ENCODE measurements at regions not wholly inside any gene's neighbourhood (a gene's known extent, or its start where the extent isn't known, plus 50 kb on each side); places are given as distances from the start of the nearest gene placed in this dataset.

DNA sequence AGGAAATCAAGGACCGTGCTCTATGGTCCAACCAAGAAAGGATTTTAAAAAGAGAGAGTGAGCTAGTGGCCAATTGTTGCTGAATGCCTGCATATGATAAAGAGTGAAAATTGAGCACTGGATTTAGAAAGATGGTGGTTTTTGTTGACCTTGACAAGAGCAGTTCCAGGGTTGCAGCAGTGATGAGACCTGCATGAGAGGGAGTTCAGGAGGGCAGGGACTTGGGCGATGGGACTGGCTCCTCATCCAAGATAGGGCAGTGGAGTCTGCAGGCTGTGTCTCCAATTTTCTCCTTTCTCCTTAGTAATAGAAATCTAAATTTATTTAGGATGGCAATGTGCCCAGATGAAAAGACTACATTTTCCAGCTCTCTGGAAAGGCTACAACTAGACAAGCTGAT, 94.0 kb upstream of the B3GAT1 start:
- DNase-seq (ENCODE audit: low spot score), result no peak
- no peak overlapping the region for H3K4me2 ChIP-seq (ENCODE audit: low read depth, low read length)
- BruUV-seq (replicated peaks), result no TSS peak
- 4% methylated on average over 2 of the region's 2 CpGs for WGBS (ENCODE audit: low lambda C conversion rate)
- H3K27me3 ChIP-seq (ENCODE audit: control insufficient read depth in 1 of 2, insufficient read depth in 2 of 2, low read length in 2 of 2), result peaks cover 0 to 28% of the 10 kb centered on the region in 2 experiments; a peak in 4 of 5 replicates
- no peak for ATAC-seq
- H2AFZ ChIP-seq (ENCODE audit: low read length), result no peak overlapping the region
- in situ Hi-C loops (cut with HindIII; ENCODE audit: extremely low pct_ligation_motif_present, low pct_unique_long_range_greater_than_20kb), result no loop called here
- no peak overlapping the region for H3K4me3 ChIP-seq (replicated peaks in 1 of 3; ENCODE audit: insufficient read depth in 1 of 3, low read depth in 2 of 3, low read length in 3 of 3)
- ChIA-PET POLR2A (no interaction called here), CTCF (ENCODE audit: low intra/inter-chr PET ratio, low total read pairs) (no interaction called here)
- intact Hi-C loops (cut with micrococcal nuclease; ENCODE audit: unreplicated experiment), result no loop called here
- no peaks in the 10 kb centered on the region for H3K79me2 ChIP-seq (ENCODE audit: insufficient read depth, low read length)
- no peak overlapping the region for H3K9ac ChIP-seq (ENCODE audit: insufficient read depth, low read depth, low read length)
- TF ChIP-seq MXI1 (IDR thresholded peaks at IDR 0.05; ENCODE audit: borderline replicate concordance, low read depth, low read length), result no peak
- no peak for TF ChIP-seq NONO (IDR thresholded peaks at IDR 0.05)
- no peak for TF ChIP-seq NONO (CRISPR knock-in tag; conservative IDR thresholded peaks at IDR 0.05)
- TF ChIP-seq, protein P1, sequence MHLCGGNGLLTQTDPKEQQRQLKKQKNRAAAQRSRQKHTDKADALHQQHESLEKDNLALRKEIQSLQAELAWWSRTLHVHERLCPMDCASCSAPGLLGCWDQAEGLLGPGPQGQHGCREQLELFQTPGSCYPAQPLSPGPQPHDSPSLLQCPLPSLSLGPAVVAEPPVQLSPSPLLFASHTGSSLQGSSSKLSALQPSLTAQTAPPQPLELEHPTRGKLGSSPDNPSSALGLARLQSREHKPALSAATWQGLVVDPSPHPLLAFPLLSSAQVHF (CRISPR knock-in tag; IDR thresholded peaks at IDR 0.05), result no peak
- no peak for TF ChIP-seq ZNF205 (CRISPR knock-in tag; IDR thresholded peaks at IDR 0.05)
- no peak for TF ChIP-seq ZNF709 (CRISPR knock-in tag; IDR thresholded peaks at IDR 0.05)
- no peak for TF ChIP-seq NR2C2 (CRISPR knock-in tag; IDR thresholded peaks at IDR 0.05; ENCODE audit: borderline replicate concordance)
- no peak for TF ChIP-seq ZNF484 (CRISPR knock-in tag; IDR thresholded peaks at IDR 0.05; ENCODE audit: borderline replicate concordance, low read depth)
- no peaks in the 10 kb centered on the region for H3K4me1 ChIP-seq (ENCODE audit: insufficient read depth, low read length)
- no peaks in the 10 kb centered on the region for H4K20me1 ChIP-seq (ENCODE audit: insufficient read depth, low read length)
- FAIRE-seq, result no peak
- no peak overlapping the region for H3K27ac ChIP-seq (ENCODE audit: extremely low read length, insufficient read depth, low read length)
- H3K36me3 ChIP-seq (replicated peaks in 1 of 2; ENCODE audit: control insufficient read depth in 1 of 2, insufficient read depth in 2 of 2, low read length in 2 of 2), result no peaks in the 10 kb centered on the region
- no peaks in the 10 kb centered on the region for H3K9me3 ChIP-seq (ENCODE audit: low read length)

GRCh38 chr11:134505125-134505524, 93.1 kb upstream of the B3GAT1 start:
- intact Hi-C loops (cut with micrococcal nuclease; ENCODE audit: unreplicated experiment) (no loop called here), in situ Hi-C loops (cut with HindIII; ENCODE audit: extremely low pct_ligation_motif_present, low pct_unique_long_range_greater_than_20kb) (no loop called here)
- ChIA-PET CTCF (ENCODE audit: low intra/inter-chr PET ratio, low total read pairs) (no interaction called here), POLR2A (no interaction called here)
- no peak overlapping the region for H3K4me3 ChIP-seq (replicated peaks in 1 of 3; ENCODE audit: insufficient read depth in 1 of 3, low read depth in 2 of 3, low read length in 3 of 3)
- H3K9ac ChIP-seq (ENCODE audit: insufficient read depth, low read depth, low read length), result no peak overlapping the region
- no peaks in the 10 kb centered on the region for H3K36me3 ChIP-seq (replicated peaks in 1 of 2; ENCODE audit: control insufficient read depth in 1 of 2, insufficient read depth in 2 of 2, low read length in 2 of 2)
- FAIRE-seq (no peak), DNase-seq (ENCODE audit: low spot score) (no peak), ATAC-seq (no peak)
- BruUV-seq (replicated peaks), result no TSS peak
- H2AFZ ChIP-seq (ENCODE audit: low read length), result no peak overlapping the region
- H4K20me1 ChIP-seq (ENCODE audit: insufficient read depth, low read length), result no peaks in the 10 kb centered on the region
- H3K27ac ChIP-seq (ENCODE audit: extremely low read length, insufficient read depth, low read length), result no peak overlapping the region
- H3K27me3 ChIP-seq (ENCODE audit: control insufficient read depth in 1 of 2, insufficient read depth in 2 of 2, low read length in 2 of 2), result peaks cover 0 to 22% of the 10 kb centered on the region in 2 experiments; a peak in 4 of 5 replicates
- WGBS (ENCODE audit: low lambda C conversion rate), result 3% methylated on average over 3 of the region's 3 CpGs
- no peaks in the 10 kb centered on the region for H3K79me2 ChIP-seq (ENCODE audit: insufficient read depth, low read length)
- H3K4me2 ChIP-seq (ENCODE audit: low read depth, low read length), result no peak overlapping the region
- no peaks in the 10 kb centered on the region for H3K9me3 ChIP-seq (ENCODE audit: low read length)
- H3K4me1 ChIP-seq (ENCODE audit: insufficient read depth, low read length), result no peaks in the 10 kb centered on the region
- TF ChIP-seq ZNF574 (CRISPR knock-in tag; IDR thresholded peaks at IDR 0.05) (no peak), PPARG (CRISPR knock-in tag; conservative IDR thresholded peaks at IDR 0.05) (no peak), THYN1 (CRISPR knock-in tag; IDR thresholded peaks at IDR 0.05; ENCODE audit: borderline replicate concordance, low read depth) (no peak), REL (CRISPR knock-in tag; conservative IDR thresholded peaks at IDR 0.05) (no peak), JUNB (CRISPR knock-in tag; IDR thresholded peaks at IDR 0.05; ENCODE audit: borderline replicate concordance) (no peak), FOSL2 (CRISPR knock-in tag; IDR thresholded peaks at IDR 0.05) (no peak), TFAP4 (IDR thresholded peaks at IDR 0.05; ENCODE audit: borderline replicate concordance, low read depth) (no peak), KDM6A (CRISPR knock-in tag; IDR thresholded peaks at IDR 0.05; ENCODE audit: low read depth) (no peak), ELF3 (CRISPR knock-in tag; IDR thresholded peaks at IDR 0.05) (no peak), ZNF605 (CRISPR knock-in tag; IDR thresholded peaks at IDR 0.05) (no peak)
